CD4-positive, alpha-beta T cell (primary cell): ENCODE measurements at regions not wholly inside any gene's neighbourhood (a gene's known extent, or its start where the extent isn't known, plus 50 kb on each side); places are given as distances from the start of the nearest gene placed in this dataset.

Experiments used
- ATAC-seq: fragments of 200-7000 bp; cut with Tn5 transposase; one replicate; pipeline ENCODE4 v1.10.0; 2022; ENCODE audit warnings: mild to moderate bottlenecking; ENCODE audit not compliant: poor library complexity
- CTCF ChIA-PET: fragments of 350-600 bp; sonication (Branson Sonifier 250); formaldehyde crosslinking; loops from one replicate; lab custom pipeline; 2021; ENCODE audit warnings: antibody characterized with exemption, inconsistent platforms; lab: Charles Lee
- POLR2A ChIA-PET: fragments of 350-600 bp; sonication (Branson Sonifier 250); formaldehyde crosslinking; loops from one replicate; lab custom pipeline; 2021; ENCODE audit warnings: antibody characterized with exemption, inconsistent platforms; lab: Charles Lee
- DNase-seq, 14 experiments: peaks; one replicate each; pipeline ENCODE4 v3.0.0-alpha.2; 2013 to 2020; ENCODE audit warnings: mixed read lengths in 2 of 14
- H3K27ac ChIP-seq, 2 donors: one replicate each; pipeline versions ENCODE4 v1.5.1 to v1.7.0; 2013; ENCODE audit warnings: low read length in 2 of 2, low read depth in 1 of 2, mild to moderate bottlenecking in 1 of 2
- H3K27me3 ChIP-seq, 2 experiments: 1 replicate in 1 of 2; 2 replicates in 1 of 2; pipeline versions ENCODE4 v1.6.1 to v1.7.0; 2013; ENCODE audit warnings: low read length in 2 of 2, control low read depth in 1 of 2, mild to moderate bottlenecking in 1 of 2, moderate library complexity in 1 of 2; ENCODE audit not compliant: insufficient read depth in 2 of 2, control insufficient read depth in 1 of 2
- H3K36me3 ChIP-seq: one replicate; pipeline ENCODE4 v1.6.1; 2013; ENCODE audit warnings: low read length, control low read depth; ENCODE audit not compliant: insufficient read depth
- H3K4me1 ChIP-seq: one replicate; pipeline ENCODE4 v1.6.1; 2013; ENCODE audit warnings: low read length, control low read depth; ENCODE audit not compliant: insufficient read depth
- H3K4me3 ChIP-seq: one replicate; pipeline ENCODE4 v1.5.1; 2013; ENCODE audit warnings: mild to moderate bottlenecking, low read length, moderate library complexity
- H3K9me3 ChIP-seq, 2 experiments: 1 replicate in 1 of 2; 2 replicates in 1 of 2; pipeline versions ENCODE4 v1.6.1 to v1.7.0; 2013; ENCODE audit warnings: low read length in 2 of 2, mild to moderate bottlenecking in 2 of 2, control low read depth in 1 of 2, moderate library complexity in 1 of 2; ENCODE audit not compliant: control insufficient read depth in 1 of 2, insufficient read depth in 1 of 2
- H3K27ac Mint-ChIP-seq: one replicate; pipeline ENCODE4 v1.8.0; 2020; ENCODE audit warnings: mixed read lengths
- H3K27me3 Mint-ChIP-seq: one replicate; pipeline ENCODE4 v1.8.0; 2021; ENCODE audit warnings: mixed read lengths
- H3K36me3 Mint-ChIP-seq: one replicate; pipeline ENCODE4 v1.8.0; 2021; ENCODE audit warnings: low read depth, mixed read lengths
- H3K4me1 Mint-ChIP-seq: one replicate; pipeline ENCODE4 v1.8.0; 2021; ENCODE audit warnings: low read depth, mixed read lengths
- H3K4me3 Mint-ChIP-seq: one replicate; pipeline ENCODE4 v1.8.0; 2020; ENCODE audit warnings: mild to moderate bottlenecking, mixed read lengths
- H3K9me3 Mint-ChIP-seq: one replicate; pipeline ENCODE4 v1.8.0; 2020; ENCODE audit warnings: mixed read lengths
- CTCF ChIP-seq: fragments of 200-600 bp; IDR thresholded peaks from one replicate; pipeline ENCODE4 v1.8.0; 2022; ENCODE audit warnings: antibody characterized with exemption, mild to moderate bottlenecking
- intact Hi-C, 2 experiments: fragments of 100-400 bp; cut with DNase I in 1 of 2; cut with micrococcal nuclease in 1 of 2; formaldehyde crosslinking; loops; one replicate each; pipeline versions ENCODE4 v1.15.1 to v1.9.0; 2023 to 2025; cut with DNase I, micrococcal nuclease

GRCh38 chr1:219081943-219082925, 91.4 kb upstream of the LYPLAL1 start:
- DNase-seq (no peak), ATAC-seq (no peak)
- Histone ChIP-seq H3K36me3 (no peaks in the 10 kb centered on the region), H3K4me3 (no peak overlapping the region), H3K27ac (no peak overlapping the region), H3K9me3 (no peaks in the 10 kb centered on the region), H3K4me1 (no peaks in the 10 kb centered on the region), H3K27me3 (no peaks in the 10 kb centered on the region)
- no peak overlapping the region for H3K27ac Mint-ChIP-seq
- TF ChIP-seq CTCF = no peak
- no peaks in the 10 kb centered on the region for H3K4me1 Mint-ChIP-seq
- no peaks in the 10 kb centered on the region for H3K9me3 Mint-ChIP-seq
- no peaks in the 10 kb centered on the region for H3K27me3 Mint-ChIP-seq
- CTCF ChIA-PET = no interaction called here
- H3K4me3 Mint-ChIP-seq = no peak overlapping the region
- H3K36me3 Mint-ChIP-seq = no peaks in the 10 kb centered on the region
- POLR2A ChIA-PET = no interaction called here
- intact Hi-C loops = no loop called here

- Histone ChIP-seq H3K4me1 (no peaks in the 10 kb centered on the region), H3K4me3 (no peak overlapping the region), H3K27me3 (peaks cover 0 to 2% of the 10 kb centered on the region in 2 experiments), H3K36me3 (no peaks in the 10 kb centered on the region), H3K27ac (no peak overlapping the region), H3K9me3 (no peaks in the 10 kb centered on the region)
- Mint-ChIP-seq H3K4me1 (no peaks in the 10 kb centered on the region), H3K27ac (no peak overlapping the region), H3K27me3 (no peaks in the 10 kb centered on the region), H3K4me3 (no peak overlapping the region), H3K9me3 (no peaks in the 10 kb centered on the region), H3K36me3 (no peaks in the 10 kb centered on the region)
- no peak for TF ChIP-seq CTCF
- intact Hi-C loops = no loop called here
- DNase-seq (no peak), ATAC-seq (no peak)
- ChIA-PET CTCF (no interaction called here), POLR2A (no interaction called here)
These were observed 90.0 kb upstream of the LYPLAL1 start for GRCh38 chr1:219083631-219084030.

GRCh38 chr1:219085082-219085481, 88.6 kb upstream of the LYPLAL1 start:
- Mint-ChIP-seq H3K9me3 (no peaks in the 10 kb centered on the region), H3K4me1 (no peaks in the 10 kb centered on the region), H3K4me3 (no peak overlapping the region), H3K27me3 (no peaks in the 10 kb centered on the region), H3K36me3 (no peaks in the 10 kb centered on the region), H3K27ac (no peak overlapping the region)
- no peaks in the 10 kb centered on the region for H3K9me3 ChIP-seq
- ChIA-PET POLR2A (no interaction called here), CTCF (no interaction called here)
- TF ChIP-seq CTCF = no peak
- H3K27me3 ChIP-seq = peaks cover 0 to 5% of the 10 kb centered on the region in 2 experiments
- H3K36me3 ChIP-seq = no peaks in the 10 kb centered on the region
- no peak for DNase-seq
- no peaks in the 10 kb centered on the region for H3K4me1 ChIP-seq
- ATAC-seq = no peak
- intact Hi-C loops = no loop called here
- H3K27ac ChIP-seq = no peak overlapping the region
- no peak overlapping the region for H3K4me3 ChIP-seq
